ENCODE measurements at regions not wholly inside any gene's neighbourhood (a gene's known extent, or its start where the extent isn't known, plus 50 kb on each side); places are given as distances from the start of the nearest gene placed in this dataset.

DNA sequence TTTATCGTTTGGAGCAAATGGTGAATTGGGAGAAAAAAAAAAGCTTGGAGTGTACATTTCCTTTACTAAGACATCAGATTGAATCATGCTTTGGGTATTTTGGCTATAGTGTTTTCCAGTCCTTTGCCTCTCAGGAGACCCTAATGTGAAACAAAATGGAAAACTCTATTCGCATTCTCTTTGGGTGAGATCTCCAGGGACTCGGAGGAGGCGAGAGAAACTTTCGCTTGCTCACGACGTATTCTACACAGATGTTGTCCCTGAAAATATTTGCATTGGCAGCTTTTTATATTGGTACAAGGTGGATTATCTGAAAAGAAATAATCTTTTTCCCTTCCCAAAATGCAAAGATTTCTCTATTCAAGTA lies 1240.1 kb upstream of the WWC1 start:
- no peak overlapping the region for H3K23ac ChIP-seq (ENCODE audit: low read length)
- no peak overlapping the region for H3K4ac ChIP-seq (ENCODE audit: low read depth, low read length)
- H2BK12ac ChIP-seq (ENCODE audit: low read length), result no peak overlapping the region
- no peaks in the 10 kb centered on the region for H3K36me3 ChIP-seq (ENCODE audit: control insufficient read depth in 1 of 2, insufficient read depth in 2 of 2, low read length in 2 of 2)
- no peak overlapping the region for H2BK5ac ChIP-seq (ENCODE audit: low read depth, low read length, poor library complexity)
- H2AFZ ChIP-seq (ENCODE audit: insufficient read depth, low read length, poor library complexity), result no peak overlapping the region
- no peak overlapping the region for H2AK5ac ChIP-seq (ENCODE audit: low read length)
- H4K12ac ChIP-seq (ENCODE audit: low read depth, low read length), result no peak overlapping the region
- no peak overlapping the region for H4K8ac ChIP-seq (ENCODE audit: low read depth, low read length)
- no peak for DNase-seq
- no peak overlapping the region for H4K91ac ChIP-seq (ENCODE audit: low read depth, low read length)
- no peaks in the 10 kb centered on the region for H3K9me3 ChIP-seq (ENCODE audit: insufficient read depth, low read depth, low read length)
- no peak overlapping the region for H3K14ac ChIP-seq (ENCODE audit: low read length)
- H3K9ac ChIP-seq (ENCODE audit: low read length), result no peak overlapping the region
- no peak overlapping the region for H3K18ac ChIP-seq (ENCODE audit: low read length)
- WGBS (ENCODE audit: extremely low coverage, insufficient coverage, insufficient read length), result no CpG with 5 or more reads among the region's 7 CpGs
- H3K27ac ChIP-seq (ENCODE audit: low read depth, low read length), result no peak overlapping the region
- H2BK120ac ChIP-seq (ENCODE audit: insufficient read depth, low read length, poor library complexity), result no peak overlapping the region
- H3K79me1 ChIP-seq (ENCODE audit: low read length), result no peaks in the 10 kb centered on the region
- H3K27me3 ChIP-seq (ENCODE audit: insufficient read depth, low read length), result no peaks in the 10 kb centered on the region
- peaks cover 0 to 3% of the 10 kb centered on the region in 2 experiments for H3K4me1 ChIP-seq (ENCODE audit: control insufficient read depth in 1 of 2, insufficient read depth in 2 of 2, low read length in 2 of 2)
- no peaks in the 10 kb centered on the region for H3K79me2 ChIP-seq (ENCODE audit: control insufficient read depth, insufficient read depth, low read length, poor library complexity)
- no peak overlapping the region for H3K4me3 ChIP-seq (ENCODE audit: low read depth, low read length)
- H3K4me2 ChIP-seq (ENCODE audit: low read length), result no peak overlapping the region

DNA sequence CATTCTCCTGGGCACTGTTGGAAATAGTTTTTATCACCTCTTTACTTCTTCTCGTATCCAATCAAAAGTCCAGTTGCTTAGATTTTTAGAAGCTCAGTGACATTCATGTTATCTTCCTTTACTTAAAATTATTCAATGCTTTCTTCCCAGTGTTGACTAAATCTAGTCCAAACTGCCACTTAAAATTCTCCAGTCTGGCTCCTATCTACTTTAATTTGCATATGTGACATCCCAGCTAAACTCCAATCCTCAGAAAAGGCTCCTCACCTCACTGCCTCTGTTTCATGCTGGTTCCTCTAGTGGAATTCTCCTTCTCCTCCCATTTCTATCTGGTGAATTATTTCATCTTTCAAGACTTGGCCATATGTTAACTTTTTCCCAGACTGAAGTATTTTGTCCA lies 1238.7 kb upstream of the WWC1 start:
- no peak overlapping the region for H2AFZ ChIP-seq (ENCODE audit: insufficient read depth, low read length, poor library complexity)
- no peak overlapping the region for H2BK12ac ChIP-seq (ENCODE audit: low read length)
- WGBS (ENCODE audit: extremely low coverage, insufficient coverage, insufficient read length), result no CpG with 5 or more reads among the region's 1 CpG
- H4K91ac ChIP-seq (ENCODE audit: low read depth, low read length), result no peak overlapping the region
- no peak overlapping the region for H3K4ac ChIP-seq (ENCODE audit: low read depth, low read length)
- H2BK120ac ChIP-seq (ENCODE audit: insufficient read depth, low read length, poor library complexity), result no peak overlapping the region
- H3K9ac ChIP-seq (ENCODE audit: low read length), result no peak overlapping the region
- no peak overlapping the region for H3K27ac ChIP-seq (ENCODE audit: low read depth, low read length)
- no peak overlapping the region for H4K12ac ChIP-seq (ENCODE audit: low read depth, low read length)
- no peak overlapping the region for H3K18ac ChIP-seq (ENCODE audit: low read length)
- no peak overlapping the region for H2BK5ac ChIP-seq (ENCODE audit: low read depth, low read length, poor library complexity)
- no peaks in the 10 kb centered on the region for H3K9me3 ChIP-seq (ENCODE audit: insufficient read depth, low read depth, low read length)
- no peak overlapping the region for H3K4me2 ChIP-seq (ENCODE audit: low read length)
- H3K23ac ChIP-seq (ENCODE audit: low read length), result no peak overlapping the region
- H3K36me3 ChIP-seq (ENCODE audit: control insufficient read depth in 1 of 2, insufficient read depth in 2 of 2, low read length in 2 of 2), result no peaks in the 10 kb centered on the region
- DNase-seq, result no peak
- no peak overlapping the region for H4K8ac ChIP-seq (ENCODE audit: low read depth, low read length)
- H3K4me1 ChIP-seq (ENCODE audit: control insufficient read depth in 1 of 2, insufficient read depth in 2 of 2, low read length in 2 of 2), result peaks cover 0 to 3% of the 10 kb centered on the region in 2 experiments
- H2AK5ac ChIP-seq (ENCODE audit: low read length), result no peak overlapping the region
- H3K27me3 ChIP-seq (ENCODE audit: insufficient read depth, low read length), result no peaks in the 10 kb centered on the region
- H3K14ac ChIP-seq (ENCODE audit: low read length), result no peak overlapping the region
- no peaks in the 10 kb centered on the region for H3K79me1 ChIP-seq (ENCODE audit: low read length)
- H3K79me2 ChIP-seq (ENCODE audit: control insufficient read depth, insufficient read depth, low read length, poor library complexity), result no peaks in the 10 kb centered on the region
- H3K4me3 ChIP-seq (ENCODE audit: low read depth, low read length), result no peak overlapping the region

DNA sequence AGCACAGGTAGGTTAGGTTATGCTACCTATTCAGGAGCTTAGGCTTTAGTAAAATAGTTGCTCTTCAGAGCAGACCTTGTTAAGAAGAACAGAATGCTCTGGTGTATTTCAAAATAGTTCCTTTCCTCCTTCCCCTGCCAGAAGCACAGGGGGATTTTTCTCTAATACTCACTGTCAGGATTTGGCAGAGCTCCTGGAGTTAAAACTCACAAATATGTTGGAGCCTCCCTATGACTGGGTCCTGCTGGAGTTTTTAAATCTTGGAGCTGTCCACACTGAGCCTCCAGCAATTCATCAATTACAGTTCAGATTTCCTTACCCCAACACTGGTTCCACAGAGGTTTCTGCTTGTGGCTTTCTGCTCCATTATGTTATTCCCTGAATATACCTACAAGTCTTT lies 1233.8 kb upstream of the WWC1 start:
- H3K4me2 ChIP-seq (ENCODE audit: low read length), result no peak overlapping the region
- DNase-seq, result no peak
- no peaks in the 10 kb centered on the region for H3K27me3 ChIP-seq (ENCODE audit: insufficient read depth, low read length)
- no peak overlapping the region for H4K91ac ChIP-seq (ENCODE audit: low read depth, low read length)
- no peaks in the 10 kb centered on the region for H3K4me1 ChIP-seq (ENCODE audit: control insufficient read depth in 1 of 2, insufficient read depth in 2 of 2, low read length in 2 of 2)
- no peak overlapping the region for H2BK12ac ChIP-seq (ENCODE audit: low read length)
- H3K23ac ChIP-seq (ENCODE audit: low read length), result no peak overlapping the region
- no peak overlapping the region for H3K18ac ChIP-seq (ENCODE audit: low read length)
- no peak overlapping the region for H3K27ac ChIP-seq (ENCODE audit: low read depth, low read length)
- H3K14ac ChIP-seq (ENCODE audit: low read length), result no peak overlapping the region
- no peak overlapping the region for H3K4me3 ChIP-seq (ENCODE audit: low read depth, low read length)
- no peak overlapping the region for H2BK120ac ChIP-seq (ENCODE audit: insufficient read depth, low read length, poor library complexity)
- H2AK5ac ChIP-seq (ENCODE audit: low read length), result no peak overlapping the region
- H2AFZ ChIP-seq (ENCODE audit: insufficient read depth, low read length, poor library complexity), result no peak overlapping the region
- H3K36me3 ChIP-seq (ENCODE audit: control insufficient read depth in 1 of 2, insufficient read depth in 2 of 2, low read length in 2 of 2), result no peaks in the 10 kb centered on the region
- no peaks in the 10 kb centered on the region for H3K9me3 ChIP-seq (ENCODE audit: insufficient read depth, low read depth, low read length)
- H3K79me1 ChIP-seq (ENCODE audit: low read length), result no peaks in the 10 kb centered on the region
- H3K4ac ChIP-seq (ENCODE audit: low read depth, low read length), result no peak overlapping the region
- H4K12ac ChIP-seq (ENCODE audit: low read depth, low read length), result no peak overlapping the region
- no peak overlapping the region for H3K9ac ChIP-seq (ENCODE audit: low read length)
- H2BK5ac ChIP-seq (ENCODE audit: low read depth, low read length, poor library complexity), result no peak overlapping the region
- H4K8ac ChIP-seq (ENCODE audit: low read depth, low read length), result no peak overlapping the region
- no peaks in the 10 kb centered on the region for H3K79me2 ChIP-seq (ENCODE audit: control insufficient read depth, insufficient read depth, low read length, poor library complexity)

DNA sequence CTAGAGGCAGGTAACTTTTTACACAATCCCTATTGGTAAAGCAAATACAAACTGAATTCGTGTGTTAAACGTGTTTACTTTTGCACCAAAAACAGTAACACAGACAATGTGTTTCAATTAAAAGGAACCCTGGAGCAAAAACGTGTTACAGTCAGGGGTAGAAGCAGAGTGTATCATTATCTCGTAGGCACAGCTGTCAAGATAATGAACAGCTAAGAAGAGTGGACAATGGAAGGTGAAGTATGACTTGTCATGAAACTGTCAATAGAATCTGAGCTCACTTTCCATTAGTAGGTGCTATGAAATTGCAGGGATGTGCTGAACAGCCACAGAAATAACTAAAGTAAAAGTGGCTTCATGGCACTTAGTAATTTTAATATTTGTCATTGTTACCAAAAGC lies 1229.8 kb upstream of the WWC1 start:
- Histone ChIP-seq H4K91ac (ENCODE audit: low read depth, low read length) (no peak overlapping the region), H3K14ac (ENCODE audit: low read length) (no peak overlapping the region), H3K27me3 (ENCODE audit: insufficient read depth, low read length) (no peaks in the 10 kb centered on the region), H2BK5ac (ENCODE audit: low read depth, low read length, poor library complexity) (no peak overlapping the region), H3K9ac (ENCODE audit: low read length) (no peak overlapping the region), H3K4me2 (ENCODE audit: low read length) (no peak overlapping the region), H2AFZ (ENCODE audit: insufficient read depth, low read length, poor library complexity) (no peak overlapping the region), H3K9me3 (ENCODE audit: insufficient read depth, low read depth, low read length) (no peaks in the 10 kb centered on the region), H3K36me3 (ENCODE audit: control insufficient read depth in 1 of 2, insufficient read depth in 2 of 2, low read length in 2 of 2) (no peaks in the 10 kb centered on the region), H3K79me2 (ENCODE audit: control insufficient read depth, insufficient read depth, low read length, poor library complexity) (no peaks in the 10 kb centered on the region), H4K12ac (ENCODE audit: low read depth, low read length) (no peak overlapping the region), H2AK5ac (ENCODE audit: low read length) (no peak overlapping the region), H3K23ac (ENCODE audit: low read length) (no peak overlapping the region), H3K79me1 (ENCODE audit: low read length) (no peaks in the 10 kb centered on the region), H3K4me3 (ENCODE audit: low read depth, low read length) (no peak overlapping the region), H2BK120ac (ENCODE audit: insufficient read depth, low read length, poor library complexity) (no peak overlapping the region), H2BK12ac (ENCODE audit: low read length) (no peak overlapping the region), H3K18ac (ENCODE audit: low read length) (no peak overlapping the region), H3K27ac (ENCODE audit: low read depth, low read length) (no peak overlapping the region), H4K8ac (ENCODE audit: low read depth, low read length) (no peak overlapping the region), H3K4me1 (ENCODE audit: control insufficient read depth in 1 of 2, insufficient read depth in 2 of 2, low read length in 2 of 2) (no peaks in the 10 kb centered on the region), H3K4ac (ENCODE audit: low read depth, low read length) (no peak overlapping the region)
- DNase-seq, result no peak
- no CpG with 5 or more reads among the region's 4 CpGs for WGBS (ENCODE audit: extremely low coverage, insufficient coverage, insufficient read length)

DNA sequence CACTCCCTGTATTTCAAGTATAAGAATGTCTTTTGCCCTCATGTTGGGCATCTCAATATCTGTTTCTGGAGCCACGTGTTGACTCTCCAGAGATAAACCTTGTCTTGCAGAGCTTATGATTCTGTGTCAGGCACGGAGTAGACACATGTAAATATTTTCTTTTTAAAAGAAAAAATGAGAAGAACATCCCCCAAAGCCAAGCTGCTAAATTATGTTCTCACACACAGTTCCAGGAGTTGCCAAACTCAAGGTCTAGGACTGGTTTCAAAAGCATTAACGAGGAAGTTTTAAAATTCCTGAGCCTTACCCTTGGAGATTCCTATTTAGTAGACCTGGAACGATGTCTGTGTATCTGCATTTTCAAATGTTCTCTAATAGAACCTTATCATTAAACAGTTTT lies 1228.3 kb upstream of the WWC1 start:
- Histone ChIP-seq H2BK120ac (ENCODE audit: insufficient read depth, low read length, poor library complexity) (no peak overlapping the region), H3K4ac (ENCODE audit: low read depth, low read length) (no peak overlapping the region), H4K8ac (ENCODE audit: low read depth, low read length) (no peak overlapping the region), H3K36me3 (ENCODE audit: control insufficient read depth in 1 of 2, insufficient read depth in 2 of 2, low read length in 2 of 2) (no peaks in the 10 kb centered on the region), H2AK5ac (ENCODE audit: low read length) (no peak overlapping the region), H3K9me3 (ENCODE audit: insufficient read depth, low read depth, low read length) (no peaks in the 10 kb centered on the region), H3K27ac (ENCODE audit: low read depth, low read length) (no peak overlapping the region), H3K23ac (ENCODE audit: low read length) (no peak overlapping the region), H3K18ac (ENCODE audit: low read length) (no peak overlapping the region), H4K91ac (ENCODE audit: low read depth, low read length) (no peak overlapping the region), H2AFZ (ENCODE audit: insufficient read depth, low read length, poor library complexity) (no peak overlapping the region), H3K9ac (ENCODE audit: low read length) (no peak overlapping the region), H3K27me3 (ENCODE audit: insufficient read depth, low read length) (no peaks in the 10 kb centered on the region), H3K4me1 (ENCODE audit: control insufficient read depth in 1 of 2, insufficient read depth in 2 of 2, low read length in 2 of 2) (no peaks in the 10 kb centered on the region), H3K14ac (ENCODE audit: low read length) (no peak overlapping the region), H3K79me2 (ENCODE audit: control insufficient read depth, insufficient read depth, low read length, poor library complexity) (no peaks in the 10 kb centered on the region), H3K4me3 (ENCODE audit: low read depth, low read length) (no peak overlapping the region), H4K12ac (ENCODE audit: low read depth, low read length) (no peak overlapping the region), H2BK5ac (ENCODE audit: low read depth, low read length, poor library complexity) (no peak overlapping the region), H2BK12ac (ENCODE audit: low read length) (no peak overlapping the region), H3K79me1 (ENCODE audit: low read length) (no peaks in the 10 kb centered on the region), H3K4me2 (ENCODE audit: low read length) (no peak overlapping the region)
- no peak for DNase-seq
- no CpG with 5 or more reads among the region's 4 CpGs for WGBS (ENCODE audit: extremely low coverage, insufficient coverage, insufficient read length)

Measured in trophoblast cell (in vitro differentiated cells and primary cell).